A549 (cell line): ENCODE measurements at regions not wholly inside any gene's neighbourhood (a gene's known extent, or its start where the extent isn't known, plus 50 kb on each side); places are given as distances from the start of the nearest gene placed in this dataset.

Experiments
- ATAC-seq, 2 experiments: fragments of 200-7000 bp in 1 of 2; fragments of >200 bp in 1 of 2; cut with Nextera tagmentation in 1 of 2; cut with Tn5 transposase in 1 of 2; 3 replicates each; pipeline versions ENCODE4 v1.8.0 to v1.9.1; 2018 to 2020; ENCODE audit warnings: mild to moderate bottlenecking in 1 of 2, moderate library complexity in 1 of 2
- CTCF ChIA-PET: fragments of 300-600 bp; sonication (Branson Sonifier 250); formaldehyde crosslinking; extraction: SDS; loops from one replicate; lab custom pipeline; 2021; ENCODE audit warnings: antibody characterized with exemption, inconsistent platforms; lab: Yijun Ruan, JAX
- POLR2A ChIA-PET: fragments of 350-600 bp; formaldehyde crosslinking; extraction: SDS; loops from one replicate; lab custom pipeline; 2021; ENCODE audit warnings: antibody characterized with exemption, inconsistent platforms; lab: Yijun Ruan, JAX
- DNase-seq, 2 experiments: peaks; one replicate each; pipeline versions ENCODE4 v3.0.0 to v3.0.0-alpha.2; 2011 to 2016; ENCODE audit warnings: low read depth in 1 of 2, low spot score in 1 of 2
- FAIRE-seq: peaks from 2 replicates; lab custom pipeline; 2011; peaks lifted over from hg19 to GRCh38; lab: Jason Lieb, UNC
- H3K27ac ChIP-seq, 2 experiments: fragments of >200 bp; sonication (Bioruptor Twin); formaldehyde crosslinking; 3 replicates each; pipeline ENCODE4 v1.5.1; 2016 to 2017
- H3K4me1 ChIP-seq: fragments of >200 bp; sonication (Bioruptor Twin); formaldehyde crosslinking; 3 replicates; pipeline ENCODE4 v1.6.1; 2016
- H3K4me2 ChIP-seq: fragments of >200 bp; sonication (Bioruptor Twin); formaldehyde crosslinking; 3 replicates; pipeline ENCODE4 v1.6.1; 2016
- H3K4me3 ChIP-seq: fragments of >200 bp; sonication (Bioruptor Twin); formaldehyde crosslinking; 3 replicates; pipeline ENCODE4 v1.5.1; 2016
- H3K9me3 ChIP-seq: fragments of >200 bp; sonication (Bioruptor Twin); formaldehyde crosslinking; 3 replicates; pipeline ENCODE4 v1.6.1; 2016
- BHLHE40 ChIP-seq: IDR thresholded peaks from 2 replicates; pipeline ENCODE4 v1.6.1; 2012; ENCODE audit warnings: low read depth, low read length, inconsistent platforms
- CEBPB ChIP-seq, 2 experiments: fragments of >200 bp in 1 of 2; sonication (Bioruptor Twin) in 1 of 2; formaldehyde crosslinking in 1 of 2; IDR thresholded peaks; 2 replicates each; pipeline ENCODE4 v1.6.1; 2012 to 2016
- CHD2 ChIP-seq: fragments of 150-350 bp; IDR thresholded peaks from 2 replicates; pipeline ENCODE4 v1.6.1; 2014; ENCODE audit warnings: low read length; ENCODE audit not compliant: partially characterized antibody
- EHMT2 ChIP-seq: fragments of 200-600 bp; sonication (generic); IDR thresholded peaks from 2 replicates; pipeline ENCODE4 v1.6.1; 2016; ENCODE audit warnings: antibody characterized with exemption, low read depth, mild to moderate bottlenecking, moderate library complexity
- FOSL2 ChIP-seq, 2 experiments: fragments of 450-650 bp in 1 of 2; fragments of >200 bp in 1 of 2; sonication (Bioruptor Twin) in 1 of 2; formaldehyde crosslinking; IDR thresholded peaks; 2 replicates each; pipeline versions ENCODE4 v1.5.0 to v1.6.1; 2016 to 2020; ENCODE audit warnings: mild to moderate bottlenecking in 1 of 2, moderate library complexity in 1 of 2
- FOXS1 ChIP-seq: fragments of 250-450 bp; sonication (Bioruptor Pico); IDR thresholded peaks from 2 replicates; pipeline ENCODE4 v1.5.0; 2020; ENCODE audit warnings: mild to moderate bottlenecking, moderate library complexity
- GATA3 ChIP-seq: IDR thresholded peaks from 2 replicates; pipeline ENCODE4 v1.6.1; 2012; ENCODE audit warnings: borderline replicate concordance
- HEYL ChIP-seq: fragments of 250-450 bp; sonication (Bioruptor Pico); IDR thresholded peaks from 2 replicates; pipeline ENCODE4 v1.8.0; 2021; ENCODE audit warnings: mild to moderate bottlenecking, moderate library complexity
- HOXA7 ChIP-seq: fragments of 250-450 bp; sonication (Bioruptor Pico); IDR thresholded peaks from 2 replicates; pipeline ENCODE4 v1.5.0; 2020; ENCODE audit warnings: mild to moderate bottlenecking, moderate library complexity
- HOXB13 ChIP-seq: fragments of 250-450 bp; sonication (Bioruptor Pico); IDR thresholded peaks from 2 replicates; pipeline ENCODE4 v1.5.0; 2020; ENCODE audit warnings: low read depth, mild to moderate bottlenecking, moderate library complexity
- HOXB5 ChIP-seq: fragments of 250-450 bp; sonication (Bioruptor Pico); IDR thresholded peaks from 2 replicates; pipeline ENCODE4 v1.5.0; 2020; ENCODE audit warnings: mild to moderate bottlenecking, moderate library complexity
- KDM5A ChIP-seq: fragments of 200-600 bp; sonication (generic); IDR thresholded peaks from 2 replicates; pipeline ENCODE4 v1.6.1; 2016; ENCODE audit warnings: antibody characterized with exemption, mild to moderate bottlenecking
- MAFK ChIP-seq: fragments of 450-650 bp; IDR thresholded peaks from 2 replicates; pipeline ENCODE4 v1.6.1; 2014; ENCODE audit not compliant: partially characterized antibody
- MYC ChIP-seq: IDR thresholded peaks from 2 replicates; pipeline ENCODE4 v1.6.1; 2012; ENCODE audit warnings: mild to moderate bottlenecking, inconsistent platforms, low read length, improper control_type of control experiment, borderline replicate concordance
- NR3C1 ChIP-seq: fragments of >200 bp; sonication (Bioruptor Twin); formaldehyde crosslinking; IDR thresholded peaks from 3 replicates; pipeline ENCODE4 v1.6.1; 2017
- PHF8 ChIP-seq: fragments of 200-600 bp; sonication (generic); IDR thresholded peaks from 2 replicates; pipeline ENCODE4 v1.6.1; 2016; ENCODE audit warnings: low read depth, mild to moderate bottlenecking, antibody characterized with exemption, moderate library complexity, borderline replicate concordance
- POLR2AphosphoS2 ChIP-seq: conservative IDR thresholded peaks from 2 replicates; pipeline ENCODE4 v1.6.1; 2012; ENCODE audit warnings: low read length, improper control_type of control experiment, inconsistent platforms
- WGBS: methylation state at CpG from one replicate; pipeline ENCODE4 v1.1.6; 2017; ENCODE audit errors: missing lambda C conversion rate; 5-methylcytosine and 5-hydroxymethylcytosine counted together
- TF ChIP-seq, protein P1 (sequence below): IDR thresholded peaks from 2 replicates; pipeline ENCODE4 v1.6.1; 2012; ENCODE audit warnings: low read depth, borderline replicate concordance
- TF ChIP-seq, protein P2 (sequence below): fragments of >200 bp; sonication (Bioruptor Twin); formaldehyde crosslinking; IDR thresholded peaks from 3 replicates; pipeline ENCODE4 v1.6.1; 2016
- TF ChIP-seq, protein P3 (sequence below): fragments of 450-650 bp; IDR thresholded peaks from 2 replicates; pipeline ENCODE4 v1.6.1; 2014; ENCODE audit warnings: antibody characterized with exemption

DNA sequence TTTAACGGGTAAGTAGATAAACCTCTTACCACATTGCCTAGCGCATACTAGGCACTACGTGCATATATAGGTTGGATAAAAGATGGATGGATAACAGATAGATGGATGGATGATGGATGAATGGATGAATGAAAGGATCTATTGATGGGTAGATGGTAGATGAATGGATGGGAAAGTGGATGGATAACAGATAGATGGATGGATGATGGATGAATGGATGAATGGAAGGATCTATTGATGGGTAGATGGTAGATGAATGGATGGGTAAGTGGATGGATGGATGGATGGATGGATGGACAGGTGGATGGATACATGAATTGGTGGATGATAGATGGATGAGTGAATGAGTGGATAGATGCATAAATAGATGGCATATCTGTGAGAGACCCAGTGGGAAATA lies 555.0 kb downstream of the MN1 start (continued):
- TF ChIP-seq, protein P1, sequence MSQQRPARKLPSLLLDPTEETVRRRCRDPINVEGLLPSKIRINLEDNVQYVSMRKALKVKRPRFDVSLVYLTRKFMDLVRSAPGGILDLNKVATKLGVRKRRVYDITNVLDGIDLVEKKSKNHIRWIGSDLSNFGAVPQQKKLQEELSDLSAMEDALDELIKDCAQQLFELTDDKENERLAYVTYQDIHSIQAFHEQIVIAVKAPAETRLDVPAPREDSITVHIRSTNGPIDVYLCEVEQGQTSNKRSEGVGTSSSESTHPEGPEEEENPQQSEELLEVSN, result no peak
- TF ChIP-seq NR3C1 (no peak), KDM5A (no peak), EHMT2 (no peak), FOXS1 (CRISPR knock-in tag) (no peak)

DNA sequence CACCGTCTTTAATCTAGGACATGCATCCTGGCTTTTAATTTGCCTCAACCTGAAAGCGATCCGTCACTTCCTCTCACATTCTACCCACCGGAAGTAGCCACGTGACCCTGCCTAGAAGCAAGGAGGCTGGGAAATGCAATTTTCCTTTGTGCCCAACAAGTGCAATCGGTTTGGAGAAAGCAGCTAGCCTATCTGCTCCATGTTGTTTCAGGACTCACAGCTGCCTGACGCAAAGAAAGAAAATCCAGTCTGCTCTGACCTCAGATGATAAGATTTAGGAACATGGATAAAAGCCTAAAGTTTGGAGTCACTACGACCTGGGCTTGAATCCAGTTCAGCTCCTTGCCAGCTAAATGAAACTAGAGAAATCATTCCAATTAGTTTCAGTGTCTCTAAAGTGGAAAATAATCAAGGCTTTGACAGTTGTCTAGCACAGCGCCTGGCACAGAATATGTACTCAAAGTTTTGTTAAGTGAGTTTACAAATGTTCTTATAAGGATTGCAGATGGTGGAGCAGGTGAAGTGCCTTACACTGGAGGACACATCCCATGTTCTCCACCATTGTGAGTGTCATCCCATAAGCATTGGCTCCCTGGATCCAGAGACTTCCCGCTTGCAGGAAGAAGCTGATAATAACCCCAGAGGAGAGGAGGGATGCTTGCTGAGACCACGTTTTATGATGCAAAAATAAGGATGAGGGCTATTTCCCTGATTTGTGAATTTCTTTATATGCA lies 553.7 kb downstream of the MN1 start:
- TF ChIP-seq MAFK (no peak), HEYL (CRISPR knock-in tag) (no peak), BHLHE40 (no peak), FOSL2 (IDR thresholded peaks at IDR 0.05) (no peak), FOSL2 (CRISPR knock-in tag; IDR thresholded peaks at IDR 0.05) (no peak), POLR2AphosphoS2 (no peak), PHF8 (no peak)
- TF ChIP-seq, protein P2, sequence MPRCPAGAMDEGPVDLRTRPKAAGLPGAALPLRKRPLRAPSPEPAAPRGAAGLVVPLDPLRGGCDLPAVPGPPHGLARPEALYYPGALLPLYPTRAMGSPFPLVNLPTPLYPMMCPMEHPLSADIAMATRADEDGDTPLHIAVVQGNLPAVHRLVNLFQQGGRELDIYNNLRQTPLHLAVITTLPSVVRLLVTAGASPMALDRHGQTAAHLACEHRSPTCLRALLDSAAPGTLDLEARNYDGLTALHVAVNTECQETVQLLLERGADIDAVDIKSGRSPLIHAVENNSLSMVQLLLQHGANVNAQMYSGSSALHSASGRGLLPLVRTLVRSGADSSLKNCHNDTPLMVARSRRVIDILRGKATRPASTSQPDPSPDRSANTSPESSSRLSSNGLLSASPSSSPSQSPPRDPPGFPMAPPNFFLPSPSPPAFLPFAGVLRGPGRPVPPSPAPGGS, result no peak
- no peak for FAIRE-seq
- peaks cover 22% of the 10 kb centered on the region for H3K4me1 ChIP-seq
- CTCF ChIA-PET, result no interaction called here
- peaks cover 18% of the 10 kb centered on the region for H3K9me3 ChIP-seq
- ATAC-seq, result no peak
- POLR2A ChIA-PET, result no interaction called here
- no peak overlapping the region for H3K4me3 ChIP-seq
- no peak for DNase-seq
- WGBS, result 92% methylated on average over 11 of the region's 11 CpGs
- peak overlapping the region; percentile 41 to 88; a peak in 5 of 6 replicates for H3K27ac ChIP-seq
- H3K4me2 ChIP-seq, result no peak overlapping the region

DNA sequence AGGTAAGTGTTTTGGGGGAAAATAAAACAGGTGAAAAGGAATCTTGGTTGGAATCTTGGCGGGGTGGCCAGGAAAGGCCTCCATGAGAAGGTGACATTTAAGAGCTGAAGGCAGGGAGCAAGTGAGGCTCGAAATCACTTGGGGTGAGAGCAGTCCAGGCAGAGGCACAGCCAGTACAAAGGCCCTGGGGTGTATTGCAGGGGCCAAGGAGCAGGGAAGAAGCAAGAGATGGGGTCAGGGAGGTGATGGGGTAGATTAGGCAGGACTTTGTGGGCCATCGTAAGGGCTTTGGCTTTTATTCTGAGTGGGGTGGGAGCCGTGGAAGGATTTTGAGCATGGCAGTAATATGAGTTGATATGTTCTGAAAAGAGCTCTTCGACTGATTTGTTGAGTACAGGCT lies 551.1 kb downstream of the MN1 start:
- TF ChIP-seq HOXB5 (CRISPR knock-in tag) (no peak), CEBPB (IDR thresholded peaks at IDR 0.05) (no peak), GATA3 (no peak), MYC (no peak), CHD2 (no peak), HOXB13 (CRISPR knock-in tag) (no peak)
- TF ChIP-seq, protein P3, sequence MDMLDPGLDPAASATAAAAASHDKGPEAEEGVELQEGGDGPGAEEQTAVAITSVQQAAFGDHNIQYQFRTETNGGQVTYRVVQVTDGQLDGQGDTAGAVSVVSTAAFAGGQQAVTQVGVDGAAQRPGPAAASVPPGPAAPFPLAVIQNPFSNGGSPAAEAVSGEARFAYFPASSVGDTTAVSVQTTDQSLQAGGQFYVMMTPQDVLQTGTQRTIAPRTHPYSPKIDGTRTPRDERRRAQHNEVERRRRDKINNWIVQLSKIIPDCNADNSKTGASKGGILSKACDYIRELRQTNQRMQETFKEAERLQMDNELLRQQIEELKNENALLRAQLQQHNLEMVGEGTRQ, result no peak
- DNase-seq, result no peak
- FAIRE-seq, result no peak
- WGBS, result 86% methylated on average over 5 of the region's 5 CpGs
- Histone ChIP-seq H3K4me3 (no peak overlapping the region), H3K4me1 (peaks cover 12% of the 10 kb centered on the region), H3K9me3 (peaks cover 26% of the 10 kb centered on the region), H3K27ac (peak overlapping the region; percentile 77 to 88; a peak in 5 of 6 replicates), H3K4me2 (no peak overlapping the region)
- CTCF ChIA-PET, result interaction anchor here (1.0 to 1.4 kb wide), 2 partner anchors 99 to 358 kb away, joined by 3 read pairs; no protein-coding TSS in a partner anchor
- POLR2A ChIA-PET, result no interaction called here
- no peak for ATAC-seq

DNA sequence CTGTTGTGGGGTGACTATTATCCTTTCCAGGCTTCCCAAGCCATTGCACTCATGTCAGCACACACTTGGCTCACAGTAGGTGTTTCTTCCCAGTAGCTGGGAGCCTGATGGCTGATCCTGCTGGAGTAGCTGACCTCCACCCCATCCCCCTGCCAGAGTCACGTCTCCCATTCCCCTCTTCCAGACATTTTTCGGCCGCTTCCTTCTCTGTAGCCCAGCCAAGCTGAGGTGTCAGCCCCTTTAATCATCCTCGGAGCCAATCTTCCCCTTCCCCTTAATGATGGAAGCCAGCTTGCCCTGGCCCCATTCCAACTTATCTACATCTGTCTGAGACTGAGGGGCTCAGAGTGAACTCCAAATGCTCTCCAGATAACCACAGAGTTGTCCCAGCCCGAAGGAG lies 550.7 kb downstream of the MN1 start:
- Histone ChIP-seq H3K4me3 (no peak overlapping the region), H3K9me3 (peaks cover 31% of the 10 kb centered on the region), H3K27ac (peak overlapping the region; percentile 77 to 88; a peak in 5 of 6 replicates), H3K4me2 (no peak overlapping the region), H3K4me1 (peaks cover 12% of the 10 kb centered on the region)
- ATAC-seq, result no peak
- ChIA-PET CTCF (interaction anchor here (0.8 to 1.4 kb wide), 3 partner anchors 9 to 358 kb away, joined by 3 to 5 read pairs (median 3); no protein-coding TSS in a partner anchor), POLR2A (no interaction called here)
- 86% methylated on average over 5 of the region's 5 CpGs for WGBS
- no peak for TF ChIP-seq HOXA7 (CRISPR knock-in tag)
- no peak for DNase-seq
- no peak for FAIRE-seq
